OCI-LY1 (cell line): ENCODE measurements at regions not wholly inside any gene's neighbourhood (a gene's known extent, or its start where the extent isn't known, plus 50 kb on each side); places are given as distances from the start of the nearest gene placed in this dataset.

Experiments used
- H2AFZ ChIP-seq: fragments of 200-600 bp; sonication (generic), shearing (Covaris generic); 2 replicates; pipeline ENCODE4 v1.6.0; 2014; ENCODE audit warnings: antibody characterized with exemption, mild to moderate bottlenecking, low read length
- H3F3A ChIP-seq: fragments of 200-600 bp; sonication (generic), shearing (Covaris generic); 2 replicates; pipeline ENCODE4 v1.6.0; 2014; ENCODE audit warnings: mild to moderate bottlenecking, antibody characterized with exemption, low read length, moderate library complexity; ENCODE audit not compliant: insufficient read depth
- H3K27ac ChIP-seq: fragments of 200-600 bp; sonication (generic); 2 replicates; pipeline ENCODE4 v1.5.1; 2014; ENCODE audit warnings: low read length, mixed run types, mild to moderate bottlenecking, low read depth; ENCODE audit not compliant: poor library complexity, severe bottlenecking
- H3K27me3 ChIP-seq: fragments of 200-600 bp; sonication (generic); 2 replicates; pipeline ENCODE4 v1.6.0; 2014; ENCODE audit warnings: antibody characterized with exemption, mild to moderate bottlenecking, low read length, moderate library complexity; ENCODE audit not compliant: insufficient read depth
- H3K36me3 ChIP-seq: fragments of 200-600 bp; sonication (generic); 2 replicates; pipeline ENCODE4 v1.6.1; 2014; ENCODE audit warnings: mild to moderate bottlenecking, antibody characterized with exemption, low read length, moderate library complexity, mixed read lengths; ENCODE audit not compliant: insufficient read depth
- H3K4me1 ChIP-seq: fragments of 200-600 bp; sonication (generic); 2 replicates; pipeline ENCODE4 v1.5.1; 2014; ENCODE audit warnings: mild to moderate bottlenecking, low read length, moderate library complexity; ENCODE audit not compliant: insufficient read depth, severe bottlenecking
- H3K4me2 ChIP-seq: fragments of 200-600 bp; sonication (generic), shearing (Covaris generic); 2 replicates; pipeline ENCODE4 v1.6.1; 2014; ENCODE audit warnings: low read length
- H3K4me3 ChIP-seq: fragments of 200-600 bp; sonication (generic); 2 replicates; pipeline ENCODE4 v1.5.1; 2014; ENCODE audit warnings: low read length, low read depth, mild to moderate bottlenecking, mixed read lengths; ENCODE audit not compliant: poor library complexity, severe bottlenecking
- H3K79me2 ChIP-seq: fragments of 200-600 bp; shearing (Covaris generic); 2 replicates; pipeline ENCODE4 v1.6.1; 2016; ENCODE audit warnings: mixed run types, low read length, mixed read lengths; ENCODE audit not compliant: insufficient read depth
- H3K9ac ChIP-seq: fragments of 200-600 bp; sonication (generic), shearing (Covaris generic); 2 replicates; pipeline ENCODE4 v1.6.1; 2014; ENCODE audit warnings: mild to moderate bottlenecking, low read length, mixed read lengths
- H3K9me2 ChIP-seq: fragments of 200-600 bp; sonication (generic), shearing (Covaris generic); 2 replicates; pipeline ENCODE4 v1.6.1; 2014; ENCODE audit warnings: low read depth, mild to moderate bottlenecking, low read length, mixed read lengths
- H3K9me3 ChIP-seq: fragments of 200-600 bp; shearing (Covaris generic); 2 replicates; pipeline ENCODE4 v1.6.1; 2014; ENCODE audit warnings: low read length, mixed read lengths
- H4K20me1 ChIP-seq: fragments of 200-600 bp; sonication (generic), shearing (Covaris generic); 2 replicates; pipeline ENCODE4 v1.6.0; 2016; ENCODE audit warnings: mild to moderate bottlenecking, low read length; ENCODE audit not compliant: insufficient read depth
- CTCF ChIP-seq: fragments of 200-600 bp; sonication (generic), shearing (Covaris generic); IDR thresholded peaks from 2 replicates; pipeline ENCODE4 v1.5.1; 2017; ENCODE audit warnings: mild to moderate bottlenecking, antibody characterized with exemption, low read length, moderate library complexity, mixed read lengths
- EZH2 ChIP-seq: fragments of 200-600 bp; sonication (generic), shearing (Covaris generic); IDR thresholded peaks from 2 replicates; pipeline ENCODE4 v1.8.0; 2017; ENCODE audit warnings: borderline replicate concordance, mixed run types, mild to moderate bottlenecking, antibody characterized with exemption, low read length, moderate library complexity, mixed read lengths

- Histone ChIP-seq H2AFZ (no peak overlapping the region), H3K27ac (no peak overlapping the region), H4K20me1 (no peaks in the 10 kb centered on the region), H3K4me1 (no peaks in the 10 kb centered on the region), H3K9me2 (no peaks in the 10 kb centered on the region), H3K9me3 (no peaks in the 10 kb centered on the region), H3K79me2 (no peaks in the 10 kb centered on the region), H3K9ac (no peak overlapping the region), H3K27me3 (no peaks in the 10 kb centered on the region), H3F3A (no peaks in the 10 kb centered on the region), H3K36me3 (no peaks in the 10 kb centered on the region), H3K4me3 (no peak overlapping the region), H3K4me2 (no peak overlapping the region)
- TF ChIP-seq EZH2, result no peak
These were observed 80.3 kb upstream of the FRY start for GRCh38 chr13:31951215-31951678.

DNA sequence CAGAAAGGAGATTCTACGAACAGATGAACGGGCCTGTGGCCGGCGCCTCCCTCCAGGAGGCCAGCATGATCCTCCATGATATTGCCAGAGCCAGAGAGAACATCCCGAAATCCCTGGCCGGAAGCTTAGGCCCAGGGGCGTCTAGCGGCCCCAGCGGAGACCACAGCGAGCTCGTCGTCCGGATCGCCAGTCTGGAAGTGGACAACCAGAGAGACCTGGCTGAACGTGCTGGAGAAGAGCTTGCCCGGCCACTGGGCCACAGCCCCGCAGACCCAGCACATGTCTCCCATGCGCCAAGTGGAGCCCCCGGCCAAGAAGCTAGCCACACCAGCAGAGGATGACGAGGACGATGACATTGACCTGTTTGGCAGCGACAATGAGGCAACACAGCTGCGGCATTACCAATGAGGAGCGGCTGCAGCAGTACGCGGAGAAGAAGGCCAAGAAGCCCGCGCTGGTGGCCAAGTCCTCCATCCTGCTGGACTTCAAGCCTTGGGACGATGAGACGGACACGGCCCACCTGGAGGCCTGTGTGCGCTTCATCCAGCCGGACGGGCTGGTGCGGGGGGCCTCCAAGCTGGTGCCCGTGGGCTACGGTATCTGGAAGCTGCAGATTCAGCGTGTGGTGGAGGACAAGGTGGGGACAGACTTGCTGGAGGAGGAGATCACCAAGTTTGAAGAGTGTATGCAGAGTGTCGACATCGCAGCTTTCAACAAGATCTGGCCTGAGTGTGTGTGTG is 78.8 kb upstream of the FRY start:
- H3K27ac ChIP-seq, result no peak overlapping the region
- H2AFZ ChIP-seq, result no peak overlapping the region
- H3K27me3 ChIP-seq, result no peaks in the 10 kb centered on the region
- H3K4me2 ChIP-seq, result no peak overlapping the region
- no peaks in the 10 kb centered on the region for H3K36me3 ChIP-seq
- no peaks in the 10 kb centered on the region for H3K79me2 ChIP-seq
- H3F3A ChIP-seq, result no peaks in the 10 kb centered on the region
- no peaks in the 10 kb centered on the region for H3K9me2 ChIP-seq
- H3K9me3 ChIP-seq, result no peaks in the 10 kb centered on the region
- TF ChIP-seq CTCF, result no peak
- no peak for TF ChIP-seq EZH2
- no peaks in the 10 kb centered on the region for H4K20me1 ChIP-seq
- no peak overlapping the region for H3K4me3 ChIP-seq
- no peaks in the 10 kb centered on the region for H3K4me1 ChIP-seq
- no peak overlapping the region for H3K9ac ChIP-seq

DNA sequence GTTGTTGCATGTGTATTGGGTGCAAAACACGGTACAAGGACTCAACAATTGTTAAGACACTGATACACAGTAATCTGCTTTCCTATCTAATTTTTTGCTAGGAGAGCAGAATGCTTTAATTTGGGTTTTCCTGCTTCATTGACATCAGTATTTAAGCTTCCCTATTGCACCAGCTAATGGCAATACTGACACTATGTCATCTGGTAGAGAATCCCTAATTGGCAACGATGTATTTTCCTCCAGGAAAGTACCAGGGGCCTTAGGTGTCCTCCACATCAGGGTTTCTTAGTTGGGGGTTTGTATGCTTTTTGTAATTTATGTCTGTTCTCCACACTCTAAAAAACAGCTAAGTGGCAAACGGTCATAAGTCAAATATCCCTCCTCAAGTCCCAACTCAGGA is 76.5 kb upstream of the FRY start:
- no peak overlapping the region for H3K4me3 ChIP-seq
- H3K4me1 ChIP-seq, result no peaks in the 10 kb centered on the region
- H3K27ac ChIP-seq, result no peak overlapping the region
- no peak overlapping the region for H2AFZ ChIP-seq
- TF ChIP-seq CTCF (no peak), EZH2 (no peak)
- no peak overlapping the region for H3K4me2 ChIP-seq
- H3F3A ChIP-seq, result no peaks in the 10 kb centered on the region
- H3K36me3 ChIP-seq, result no peaks in the 10 kb centered on the region
- no peaks in the 10 kb centered on the region for H3K79me2 ChIP-seq
- H3K9me2 ChIP-seq, result no peaks in the 10 kb centered on the region
- H3K9ac ChIP-seq, result no peak overlapping the region
- H3K9me3 ChIP-seq, result no peaks in the 10 kb centered on the region
- no peaks in the 10 kb centered on the region for H4K20me1 ChIP-seq
- no peaks in the 10 kb centered on the region for H3K27me3 ChIP-seq

GRCh38 chr13:31955741-31956140 is 75.8 kb upstream of the FRY start:
- H2AFZ ChIP-seq, result no peak overlapping the region
- H3K79me2 ChIP-seq, result no peaks in the 10 kb centered on the region
- no peaks in the 10 kb centered on the region for H3K9me3 ChIP-seq
- TF ChIP-seq EZH2 (no peak), CTCF (no peak)
- H3K4me1 ChIP-seq, result no peaks in the 10 kb centered on the region
- no peaks in the 10 kb centered on the region for H3K36me3 ChIP-seq
- H3K27me3 ChIP-seq, result no peaks in the 10 kb centered on the region
- H3K9ac ChIP-seq, result no peak overlapping the region
- no peak overlapping the region for H3K4me2 ChIP-seq
- H4K20me1 ChIP-seq, result no peaks in the 10 kb centered on the region
- no peaks in the 10 kb centered on the region for H3F3A ChIP-seq
- no peaks in the 10 kb centered on the region for H3K9me2 ChIP-seq
- H3K27ac ChIP-seq, result no peak overlapping the region
- H3K4me3 ChIP-seq, result no peak overlapping the region
